ENCODE measurements at regions not wholly inside any gene's neighbourhood (a gene's known extent, or its start where the extent isn't known, plus 50 kb on each side); places are given as distances from the start of the nearest gene placed in this dataset.

- ChIA-PET POLR2A (no interaction called here), CTCF (no interaction called here)
- Mint-ChIP-seq H3K4me3 (no peak overlapping the region), H3K27ac (no peak overlapping the region), H3K36me3 (no peaks in the 10 kb centered on the region), H3K27me3 (peaks cover 11% of the 10 kb centered on the region), H3K9me3 (peaks cover 5% of the 10 kb centered on the region), H3K4me1 (ENCODE audit: low read depth) (no peaks in the 10 kb centered on the region)
- no peak for DNase-seq
- intact Hi-C loops (cut with micrococcal nuclease), result no loop called here
These were observed 271.6 kb upstream of the KAZN start for GRCh38 chr1:14326857-14327256.

DNA sequence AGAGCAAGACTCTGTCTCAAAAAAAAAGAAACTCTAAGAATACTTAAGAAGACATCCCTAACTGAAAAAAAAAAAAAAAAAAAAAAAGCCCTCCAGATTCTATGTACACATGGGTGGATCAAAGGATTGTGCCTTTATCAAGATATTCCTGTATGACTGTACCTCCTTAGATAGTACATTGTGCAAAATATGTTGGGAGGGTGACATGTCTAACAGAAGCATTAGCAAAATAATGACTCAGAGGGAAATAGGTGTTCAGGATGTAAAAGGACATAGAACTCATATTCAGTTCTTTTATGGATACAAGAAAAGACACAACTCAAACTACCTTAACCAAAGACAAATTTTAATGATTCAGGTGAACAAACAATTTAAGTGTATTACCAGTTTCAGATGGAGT is 269.8 kb upstream of the KAZN start:
- intact Hi-C loops (cut with micrococcal nuclease), result no loop called here
- H3K9me3 Mint-ChIP-seq, result no peaks in the 10 kb centered on the region
- no peak overlapping the region for H3K4me3 Mint-ChIP-seq

DNA sequence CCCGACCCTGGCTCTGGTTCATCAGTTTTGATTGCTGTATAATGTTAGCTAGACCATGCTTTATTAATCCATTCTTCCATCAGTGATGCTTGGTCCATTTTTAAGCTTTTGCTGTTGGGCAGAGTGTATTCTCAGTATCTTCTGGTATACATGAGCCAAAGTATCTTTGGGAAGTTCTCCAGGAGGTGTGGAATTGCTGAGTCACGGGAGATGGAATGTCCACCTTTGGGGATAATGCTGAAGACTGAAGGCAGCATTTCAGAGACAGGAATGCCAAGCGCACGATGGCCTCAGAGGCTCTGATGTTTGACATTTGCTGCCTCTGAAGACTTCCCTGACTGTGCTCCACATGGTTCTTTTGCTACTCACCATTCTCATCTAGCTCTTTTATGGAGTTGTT is 266.3 kb upstream of the KAZN start:
- no peaks in the 10 kb centered on the region for H3K9me3 Mint-ChIP-seq
- no peak overlapping the region for H3K4me3 Mint-ChIP-seq
- ChIA-PET CTCF (no interaction called here), POLR2A (no interaction called here)
- no peak overlapping the region for H3K27ac Mint-ChIP-seq
- no peaks in the 10 kb centered on the region for H3K36me3 Mint-ChIP-seq
- intact Hi-C loops (cut with micrococcal nuclease), result no loop called here
- no peak for DNase-seq
- no peaks in the 10 kb centered on the region for H3K27me3 Mint-ChIP-seq
- H3K4me1 Mint-ChIP-seq (ENCODE audit: low read depth), result no peaks in the 10 kb centered on the region

More for the DNA sequence above, 269.8 kb upstream of the KAZN start:
- CTCF ChIA-PET, result no interaction called here
- Mint-ChIP-seq H3K4me1 (ENCODE audit: low read depth) (no peaks in the 10 kb centered on the region), H3K36me3 (no peaks in the 10 kb centered on the region), H3K27ac (no peak overlapping the region), H3K27me3 (peaks cover 9% of the 10 kb centered on the region)
- POLR2A ChIA-PET, result no interaction called here
- DNase-seq, result no peak

DNA sequence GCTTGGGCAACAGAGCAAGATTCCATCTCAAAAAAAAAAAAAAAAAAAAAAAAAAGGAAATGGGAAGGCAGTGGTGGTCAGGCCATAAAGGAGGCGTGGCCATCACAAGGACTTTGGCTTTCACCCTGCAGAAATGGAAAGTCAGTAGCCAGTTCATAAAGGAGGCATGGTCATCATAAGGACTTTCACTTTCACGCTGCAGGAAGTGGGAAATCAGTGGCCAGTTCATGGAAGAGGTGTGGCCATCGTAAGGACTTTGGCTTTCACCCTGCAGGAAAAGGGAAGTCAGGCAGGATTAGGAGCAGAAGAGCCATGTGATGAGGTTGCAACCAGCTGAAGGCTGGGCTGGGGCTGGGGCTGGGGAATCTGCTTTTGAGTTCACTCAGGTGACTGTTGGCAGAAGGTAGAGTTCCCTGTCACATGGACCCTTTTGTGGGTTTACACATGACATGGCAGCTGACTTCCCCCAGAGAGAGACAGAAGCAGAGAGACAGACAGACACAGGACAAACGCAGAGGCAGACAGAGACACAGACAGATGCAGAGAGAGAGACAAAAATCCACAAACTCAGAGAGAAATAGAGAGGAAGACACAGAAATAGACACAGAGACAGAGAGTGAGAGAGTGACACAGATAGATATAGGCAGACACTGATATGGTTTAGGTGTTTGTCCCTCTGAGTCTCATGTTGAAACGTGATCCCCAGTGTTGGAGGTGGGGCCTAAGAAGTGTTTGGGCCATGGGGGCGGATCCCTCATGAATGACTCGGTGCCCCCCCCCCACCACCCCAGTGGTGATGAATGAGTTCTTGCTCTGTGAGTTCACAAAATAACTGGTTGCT is 263.9 kb upstream of the KAZN start:
- peak; percentile 10 for DNase-seq
- H3K27me3 Mint-ChIP-seq, result no peaks in the 10 kb centered on the region
- POLR2A ChIA-PET, result no interaction called here
- no peaks in the 10 kb centered on the region for H3K4me1 Mint-ChIP-seq (ENCODE audit: low read depth)
- intact Hi-C loops (cut with micrococcal nuclease), result no loop called here
- no peak overlapping the region for H3K4me3 Mint-ChIP-seq
- no peaks in the 10 kb centered on the region for H3K36me3 Mint-ChIP-seq
- CTCF ChIA-PET, result no interaction called here
- H3K27ac Mint-ChIP-seq, result no peak overlapping the region
- no peaks in the 10 kb centered on the region for H3K9me3 Mint-ChIP-seq

DNA sequence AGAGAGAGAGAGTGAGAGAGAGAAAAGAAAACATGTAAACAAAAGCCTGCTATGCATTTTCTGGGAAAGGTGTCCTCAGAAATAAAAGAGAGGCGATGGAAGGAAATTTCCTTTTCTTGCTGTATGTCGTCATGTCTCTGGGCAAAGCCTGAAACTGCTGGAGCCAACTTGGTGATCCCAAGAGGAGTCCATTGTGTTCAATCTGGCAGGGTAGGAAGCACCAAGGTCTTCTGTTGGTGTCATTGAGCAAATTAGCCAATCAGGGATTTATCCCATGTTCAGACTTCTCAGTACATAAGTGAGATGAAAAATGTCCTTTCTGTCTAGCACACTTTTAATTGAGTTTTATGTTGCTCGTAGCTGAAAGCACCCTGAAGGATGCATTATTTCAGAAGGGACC is 260.0 kb upstream of the KAZN start:
- Mint-ChIP-seq H3K27me3 (peaks cover 16% of the 10 kb centered on the region), H3K9me3 (no peaks in the 10 kb centered on the region), H3K4me1 (ENCODE audit: low read depth) (no peaks in the 10 kb centered on the region), H3K4me3 (no peak overlapping the region), H3K27ac (no peak overlapping the region), H3K36me3 (no peaks in the 10 kb centered on the region)
- no peak for DNase-seq
- intact Hi-C loops (cut with micrococcal nuclease), result no loop called here
- CTCF ChIA-PET, result no interaction called here
- POLR2A ChIA-PET, result no interaction called here

DNA sequence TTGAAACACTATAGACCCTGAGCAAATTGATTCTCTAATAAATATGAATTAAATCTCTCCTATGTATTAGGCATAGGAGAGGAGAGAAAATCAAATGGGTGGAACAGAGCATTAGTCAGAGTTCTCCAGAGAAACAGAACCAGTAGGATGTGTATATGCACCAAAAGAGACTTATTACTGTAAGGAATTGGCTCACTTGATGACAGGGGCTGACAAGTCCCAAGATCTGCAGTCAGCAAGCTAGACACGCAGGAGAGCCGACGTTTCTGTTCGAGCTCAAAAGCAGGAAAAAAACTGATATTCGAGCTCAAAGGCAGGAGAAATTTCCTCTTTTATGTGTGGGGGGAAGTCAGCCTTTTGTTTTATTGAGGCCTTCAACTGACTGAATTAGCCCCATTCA is 259.2 kb upstream of the KAZN start:
- CTCF ChIA-PET, result no interaction called here
- no peak overlapping the region for H3K4me3 Mint-ChIP-seq
- H3K27me3 Mint-ChIP-seq, result peaks cover 16% of the 10 kb centered on the region
- H3K36me3 Mint-ChIP-seq, result no peaks in the 10 kb centered on the region
- H3K4me1 Mint-ChIP-seq (ENCODE audit: low read depth), result no peaks in the 10 kb centered on the region
- no peaks in the 10 kb centered on the region for H3K9me3 Mint-ChIP-seq
- no peak for DNase-seq
- POLR2A ChIA-PET, result no interaction called here
- intact Hi-C loops (cut with micrococcal nuclease), result no loop called here
- H3K27ac Mint-ChIP-seq, result no peak overlapping the region

- H3K36me3 Mint-ChIP-seq, result no peaks in the 10 kb centered on the region
- H3K9me3 Mint-ChIP-seq, result no peaks in the 10 kb centered on the region
- CTCF ChIA-PET, result no interaction called here
- POLR2A ChIA-PET, result no interaction called here
- no peaks in the 10 kb centered on the region for H3K4me1 Mint-ChIP-seq (ENCODE audit: low read depth)
- H3K4me3 Mint-ChIP-seq, result no peak overlapping the region
- DNase-seq, result no peak
- H3K27ac Mint-ChIP-seq, result no peak overlapping the region
- intact Hi-C loops (cut with micrococcal nuclease), result no loop called here
- peaks cover 19% of the 10 kb centered on the region for H3K27me3 Mint-ChIP-seq
These were observed 258.3 kb upstream of the KAZN start for GRCh38 chr1:14340002-14340785.

DNA sequence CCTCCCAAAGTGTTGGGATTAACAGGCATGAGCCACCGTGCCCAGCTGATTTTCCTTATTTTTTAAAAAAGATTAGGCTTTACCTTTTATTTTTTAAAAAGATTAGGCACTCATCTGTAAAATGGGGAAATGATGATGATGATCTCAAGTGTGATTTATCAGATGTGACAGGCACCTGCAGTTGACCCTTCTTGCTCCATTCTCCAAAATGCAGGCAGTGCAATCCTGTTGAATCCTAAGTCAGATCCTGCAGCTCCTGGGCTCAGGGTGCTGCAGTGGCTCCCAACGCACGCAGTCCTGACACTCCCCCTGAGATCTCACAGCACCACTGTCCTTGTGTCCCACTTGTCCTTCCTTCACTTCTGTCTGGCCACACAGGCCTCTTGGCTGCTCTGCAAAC is 257.3 kb upstream of the KAZN start:
- Mint-ChIP-seq H3K27ac (no peak overlapping the region), H3K4me1 (ENCODE audit: low read depth) (no peaks in the 10 kb centered on the region), H3K27me3 (peaks cover 19% of the 10 kb centered on the region), H3K4me3 (no peak overlapping the region), H3K36me3 (no peaks in the 10 kb centered on the region), H3K9me3 (no peaks in the 10 kb centered on the region)
- no peak for DNase-seq
- CTCF ChIA-PET, result no interaction called here
- POLR2A ChIA-PET, result no interaction called here
- intact Hi-C loops (cut with micrococcal nuclease), result no loop called here

DNA sequence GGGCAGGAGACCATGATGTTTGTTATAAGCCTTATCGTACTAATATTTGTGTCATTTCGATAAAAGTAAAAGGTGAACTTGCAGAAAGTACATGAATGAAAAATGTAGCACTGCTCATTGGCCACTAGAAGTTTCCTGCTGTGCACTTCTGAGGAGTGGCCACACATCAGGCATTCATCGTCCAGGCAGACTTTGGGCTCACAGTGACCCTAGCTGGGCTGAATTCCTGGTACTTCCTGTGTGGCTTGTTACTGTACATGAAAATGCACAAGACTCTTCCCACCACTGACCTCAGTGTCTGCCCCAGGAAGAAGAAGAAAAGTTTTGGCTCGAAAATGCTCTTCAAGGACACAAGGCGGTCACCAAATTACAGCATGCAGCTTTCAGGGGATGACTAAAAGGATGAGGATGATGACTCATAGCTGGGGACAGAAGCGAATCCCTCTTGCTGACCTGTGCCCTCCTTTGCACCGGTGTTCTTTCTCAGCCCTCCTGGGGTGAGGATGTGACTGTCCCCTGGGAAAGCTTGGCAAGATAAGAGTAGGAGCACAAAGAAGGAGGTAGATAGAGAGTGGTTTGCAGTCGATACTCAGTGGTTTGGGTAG is 252.4 kb upstream of the KAZN start:
- Mint-ChIP-seq H3K27me3 (peaks cover 18% of the 10 kb centered on the region), H3K4me1 (ENCODE audit: low read depth) (no peaks in the 10 kb centered on the region)
- intact Hi-C loops (cut with micrococcal nuclease), result no loop called here

GRCh38 chr1:14347186-14347585 is 251.3 kb upstream of the KAZN start:
- no peak for DNase-seq
- no peak overlapping the region for H3K4me3 Mint-ChIP-seq
- H3K27ac Mint-ChIP-seq, result no peak overlapping the region
- POLR2A ChIA-PET, result no interaction called here
- no peaks in the 10 kb centered on the region for H3K4me1 Mint-ChIP-seq (ENCODE audit: low read depth)
- H3K27me3 Mint-ChIP-seq, result peaks cover 8% of the 10 kb centered on the region
- intact Hi-C loops (cut with micrococcal nuclease), result no loop called here
- no peaks in the 10 kb centered on the region for H3K36me3 Mint-ChIP-seq
- CTCF ChIA-PET, result no interaction called here
- no peaks in the 10 kb centered on the region for H3K9me3 Mint-ChIP-seq

More for the DNA sequence above, 252.4 kb upstream of the KAZN start:
- Mint-ChIP-seq H3K9me3 (no peaks in the 10 kb centered on the region), H3K36me3 (no peaks in the 10 kb centered on the region), H3K27ac (no peak overlapping the region), H3K4me3 (no peak overlapping the region)
- CTCF ChIA-PET, result no interaction called here
- no peak for DNase-seq
- POLR2A ChIA-PET, result no interaction called here

DNA sequence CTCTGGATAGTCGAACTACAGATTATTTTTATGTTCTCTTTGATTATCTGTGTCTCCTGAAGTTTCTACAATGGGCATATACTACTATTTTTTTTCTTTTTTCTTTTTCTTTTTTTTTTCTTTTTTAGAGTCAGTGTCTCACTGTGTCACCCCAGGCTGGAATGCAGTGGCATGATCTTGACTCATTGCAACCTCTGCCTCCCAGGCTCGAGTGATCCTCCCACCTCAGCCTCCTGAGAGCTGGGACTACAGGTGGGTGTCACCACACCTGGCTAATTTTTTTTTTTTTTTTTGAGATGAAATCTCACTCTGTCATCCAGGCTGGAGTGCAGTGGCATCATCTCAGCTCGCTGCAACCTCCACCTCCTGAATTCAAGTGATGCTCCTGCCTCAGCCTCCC is 250.7 kb upstream of the KAZN start:
- POLR2A ChIA-PET, result no interaction called here
- intact Hi-C loops (cut with micrococcal nuclease), result no loop called here
- Mint-ChIP-seq H3K4me3 (no peak overlapping the region), H3K9me3 (no peaks in the 10 kb centered on the region), H3K27me3 (peaks cover 5% of the 10 kb centered on the region), H3K27ac (no peak overlapping the region), H3K4me1 (ENCODE audit: low read depth) (no peaks in the 10 kb centered on the region), H3K36me3 (no peaks in the 10 kb centered on the region)
- no peak for DNase-seq
- CTCF ChIA-PET, result no interaction called here

DNA sequence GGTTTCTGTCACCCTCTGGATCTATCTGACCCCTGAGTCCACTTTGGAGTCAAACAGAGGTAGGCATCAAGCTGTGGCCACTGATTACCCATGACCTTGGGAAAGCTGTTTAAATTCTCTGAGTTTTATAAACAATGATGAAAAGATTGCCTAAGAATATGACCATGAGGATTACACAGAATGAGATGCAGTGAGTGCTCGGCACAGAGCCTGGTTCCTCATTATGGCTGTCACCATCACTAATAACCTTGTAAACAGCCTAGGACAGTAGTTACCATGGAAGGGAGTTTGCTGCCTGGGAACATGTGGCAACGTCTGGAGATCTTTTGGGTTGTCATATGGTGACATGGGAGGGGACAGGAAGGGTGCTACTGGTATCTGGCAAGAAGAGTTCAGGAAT is 248.3 kb upstream of the KAZN start:
- no peak for DNase-seq
- H3K4me3 Mint-ChIP-seq, result no peak overlapping the region
- no peaks in the 10 kb centered on the region for H3K4me1 Mint-ChIP-seq (ENCODE audit: low read depth)
- no peaks in the 10 kb centered on the region for H3K36me3 Mint-ChIP-seq
- ChIA-PET POLR2A (no interaction called here), CTCF (no interaction called here)
- H3K27me3 Mint-ChIP-seq, result peaks cover 2% of the 10 kb centered on the region
- H3K27ac Mint-ChIP-seq, result no peak overlapping the region
- no peaks in the 10 kb centered on the region for H3K9me3 Mint-ChIP-seq
- intact Hi-C loops (cut with micrococcal nuclease), result no loop called here

DNA sequence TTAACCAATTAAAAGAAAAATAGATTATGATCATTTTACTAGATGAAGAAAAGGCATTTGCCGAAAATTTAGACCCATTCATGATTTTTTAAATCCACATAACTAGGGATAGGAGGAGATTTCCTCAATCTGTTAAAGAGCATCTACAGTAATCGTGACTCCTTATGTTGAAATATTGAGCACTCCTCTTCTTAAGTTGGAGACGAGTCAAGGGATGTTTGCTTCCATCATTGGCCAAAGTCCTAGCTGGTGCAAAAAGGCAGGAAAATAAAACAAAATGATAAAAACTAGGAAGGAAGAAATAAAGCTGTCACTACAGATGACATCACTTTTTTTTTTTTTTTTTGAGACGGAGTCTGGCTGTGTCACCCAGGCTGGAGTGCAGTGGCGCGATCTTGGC is 245.6 kb upstream of the KAZN start:
- POLR2A ChIA-PET, result no interaction called here
- no peak for DNase-seq
- no peak overlapping the region for H3K27ac Mint-ChIP-seq

More for the DNA sequence above, 245.6 kb upstream of the KAZN start:
- H3K27me3 Mint-ChIP-seq, result peaks cover 2% of the 10 kb centered on the region
- CTCF ChIA-PET, result no interaction called here
- H3K4me3 Mint-ChIP-seq, result no peak overlapping the region
- intact Hi-C loops (cut with micrococcal nuclease), result no loop called here
- H3K36me3 Mint-ChIP-seq, result no peaks in the 10 kb centered on the region
- H3K9me3 Mint-ChIP-seq, result peaks cover 19% of the 10 kb centered on the region
- no peaks in the 10 kb centered on the region for H3K4me1 Mint-ChIP-seq (ENCODE audit: low read depth)
